K562 (cell line): ENCODE measurements at regions not wholly inside any gene's neighbourhood (a gene's known extent, or its start where the extent isn't known, plus 50 kb on each side); places are given as distances from the start of the nearest gene placed in this dataset.

Experiments used
- ATAC-seq: fragments of 200-7000 bp; cut with Tn5 transposase; 3 replicates; pipeline ENCODE4 v1.9.1; 2020; ENCODE audit warnings: moderate library complexity
- BruUV-seq: library from RNA; stranded (reverse); fragments of 400-500 nt; replicated peaks from 2 replicates; lab custom pipeline; 2021; lab: Mats Ljungman, UMichigan
- CTCF ChIA-PET: fragments of 300-600 bp; formaldehyde crosslinking; extraction: SDS; loops from one replicate; lab custom pipeline; 2021; ENCODE audit warnings: low intra/inter-chr PET ratio; lab: Yijun Ruan, JAX
- POLR2A ChIA-PET: fragments of 300-600, 350-650 bp; sonication (Branson Sonifier 250); formaldehyde crosslinking; extraction: SDS; loops from one replicate; lab custom pipeline; 2021; ENCODE audit warnings: antibody characterized with exemption, inconsistent platforms; lab: Yijun Ruan, JAX
- DNase-seq, 4 experiments: peaks; one replicate each; pipeline versions ENCODE4 v3.0.0 to v3.0.0-alpha.2; 2011 to 2018; ENCODE audit warnings: low spot score in 3 of 4, mixed read lengths in 3 of 4; ENCODE audit errors: extremely low read depth in 1 of 4
- FAIRE-seq: peaks from 2 replicates; lab custom pipeline; 2011; peaks lifted over from hg19 to GRCh38; lab: Jason Lieb, UNC
- H2AFZ ChIP-seq: 2 replicates; pipeline ENCODE4 v1.6.0; 2011; ENCODE audit warnings: low read depth, low read length, control low read depth, inconsistent platforms
- H3K27ac ChIP-seq: fragments of 200-600 bp; 3 replicates; pipeline ENCODE4 v1.8.0; 2011; ENCODE audit warnings: low read depth, mild to moderate bottlenecking, control low read depth, inconsistent platforms, low read length, moderate library complexity, mixed read lengths; ENCODE audit errors: extremely low read depth
- H3K27me3 ChIP-seq, 2 experiments: fragments of 300-600 bp in 1 of 2; 2 replicates in 1 of 2; 3 replicates in 1 of 2; pipeline versions ENCODE4 v1.6.0 to v1.8.0; 2011; ENCODE audit warnings: inconsistent platforms in 2 of 2, low read length in 2 of 2, mild to moderate bottlenecking in 1 of 2, mixed read lengths in 1 of 2, moderate library complexity in 1 of 2; ENCODE audit not compliant: control insufficient read depth in 2 of 2, insufficient read depth in 2 of 2
- H3K36me3 ChIP-seq: fragments of 300-600 bp; 3 replicates; pipeline ENCODE4 v1.8.0; 2011; ENCODE audit warnings: mild to moderate bottlenecking, low read length, inconsistent platforms; ENCODE audit not compliant: control insufficient read depth, insufficient read depth
- H3K4me1 ChIP-seq, 2 experiments: fragments of 200-600 bp in 1 of 2; replicated peaks in 1 of 2; 2 replicates in 1 of 2; 3 replicates in 1 of 2; pipeline versions ENCODE4 v1.5.1 to v1.8.0; 2011; ENCODE audit warnings: inconsistent platforms in 2 of 2, low read length in 2 of 2, mild to moderate bottlenecking in 1 of 2, mixed read lengths in 1 of 2, moderate library complexity in 1 of 2; ENCODE audit not compliant: control insufficient read depth in 2 of 2, insufficient read depth in 2 of 2
- H3K4me2 ChIP-seq: 2 replicates; pipeline ENCODE4 v1.6.1; 2011; ENCODE audit warnings: low read length, control low read depth, inconsistent platforms, mixed read lengths; ENCODE audit not compliant: insufficient read depth
- H3K4me3 ChIP-seq: fragments of 200-600 bp; sonication (generic), shearing (Covaris generic); 2 replicates; pipeline ENCODE4 v1.5.1; 2016; ENCODE audit warnings: control low read depth, inconsistent platforms
- H3K79me2 ChIP-seq: fragments of 200-600 bp; 3 replicates; pipeline ENCODE4 v1.8.0; 2011; ENCODE audit warnings: low read length, inconsistent platforms; ENCODE audit not compliant: control insufficient read depth, insufficient read depth
- H3K9ac ChIP-seq, 2 experiments: 2 replicates each; pipeline versions ENCODE4 v1.6.0 to v1.6.1; 2011; ENCODE audit warnings: low read depth in 2 of 2, low read length in 2 of 2, control low read depth in 1 of 2, inconsistent platforms in 1 of 2, mild to moderate bottlenecking in 1 of 2, mixed read lengths in 1 of 2; ENCODE audit not compliant: insufficient read depth in 1 of 2
- H3K9me1 ChIP-seq: one replicate; pipeline ENCODE4 v1.6.0; 2011; ENCODE audit warnings: inconsistent platforms, mild to moderate bottlenecking, low read length, moderate library complexity; ENCODE audit not compliant: control insufficient read depth, insufficient read depth
- H3K9me3 ChIP-seq: replicated peaks from 2 replicates; pipeline ENCODE4 v1.5.1; 2011; ENCODE audit warnings: low read depth, low read length, inconsistent platforms; ENCODE audit not compliant: control insufficient read depth, insufficient read depth
- H4K20me1 ChIP-seq: replicated peaks from 2 replicates; pipeline ENCODE4 v1.6.1; 2011; ENCODE audit warnings: low read length, inconsistent platforms, mixed read lengths; ENCODE audit not compliant: control insufficient read depth, insufficient read depth
- DEAF1 ChIP-seq: fragments of 450-650 bp; formaldehyde crosslinking; IDR thresholded peaks from 2 replicates; pipeline ENCODE4 v1.4.0; 2020; ENCODE audit warnings: mild to moderate bottlenecking, moderate library complexity
- HIVEP1 ChIP-seq: fragments of 250-450 bp; sonication (Bioruptor Pico); IDR thresholded peaks from 2 replicates; pipeline ENCODE4 v1.4.0; 2020; ENCODE audit warnings: mild to moderate bottlenecking
- NFRKB ChIP-seq: fragments of 450-650 bp; IDR thresholded peaks from 2 replicates; pipeline ENCODE4 v1.6.1; 2016; ENCODE audit warnings: low read depth
- RREB1 ChIP-seq: fragments of 250-450 bp; sonication (Bioruptor Pico); IDR thresholded peaks from 2 replicates; pipeline ENCODE4 v1.4.0; 2020
- TRIM25 ChIP-seq: fragments of 450-650 bp; IDR thresholded peaks from 2 replicates; pipeline ENCODE4 v1.7.0; 2016; ENCODE audit warnings: borderline replicate concordance
- USF1 ChIP-seq: sonication (generic); formaldehyde crosslinking; IDR thresholded peaks from 2 replicates; pipeline ENCODE4 v1.9.0; 2022; ENCODE audit warnings: mild to moderate bottlenecking, missing genetic modification reagents
- WGBS: fragments of 100-300 bp; shearing (Covaris generic); methylation state at CpG from one replicate; pipeline ENCODE4 v1.1.6; 2016; ENCODE audit warnings: low coverage, mixed read lengths; ENCODE audit not compliant: insufficient coverage; ENCODE audit errors: missing lambda C conversion rate; 5-methylcytosine and 5-hydroxymethylcytosine counted together
- in situ Hi-C: fragments of 300-500 bp; cut with MboI; formaldehyde crosslinking; loops from 4 replicates; pipeline ENCODE4 v1.15.0; 2018; ENCODE audit warnings: inconsistent platforms, mixed read lengths
- intact Hi-C: fragments of 100-400 bp; cut with micrococcal nuclease; formaldehyde crosslinking; loops from 2 replicates; pipeline ENCODE4 v1.14.2; 2022

GRCh38 chr3:67860429-67860828 lies 206.0 kb upstream of the SUCLG2 start:
- CTCF ChIA-PET: no interaction called here
- in situ Hi-C loops: no loop called here
- intact Hi-C loops: no loop called here

More at GRCh38 chr3:67860429-67860828, 206.0 kb upstream of the SUCLG2 start:
- Histone ChIP-seq H3K27ac (no peak overlapping the region), H3K9ac (no peak overlapping the region), H3K36me3 (no peaks in the 10 kb centered on the region), H3K27me3 (no peaks in the 10 kb centered on the region), H3K4me2 (no peak overlapping the region), H2AFZ (no peak overlapping the region), H3K4me3 (no peak overlapping the region), H3K79me2 (no peaks in the 10 kb centered on the region), H3K9me1 (no peaks in the 10 kb centered on the region), H4K20me1 (no peaks in the 10 kb centered on the region)
- BruUV-seq: no TSS peak
- ATAC-seq: no peak
- POLR2A ChIA-PET: no interaction called here
- TF ChIP-seq DEAF1 (CRISPR knock-in tag) (no peak), USF1 (no peak), TRIM25 (no peak), HIVEP1 (CRISPR knock-in tag) (no peak), NFRKB (no peak), RREB1 (CRISPR knock-in tag) (no peak)
- TF ChIP-seq, all 486 proteins: peak for 0
- Histone ChIP-seq H3K9me3 (no peaks in the 10 kb centered on the region), H3K4me1 (no peaks in the 10 kb centered on the region)
- 0% methylated on average over 3 of the region's 3 CpGs for WGBS
- FAIRE-seq: no peak
- no peak for DNase-seq
